ENCODE measurements at regions not wholly inside any gene's neighbourhood (a gene's known extent, or its start where the extent isn't known, plus 50 kb on each side); places are given as distances from the start of the nearest gene placed in this dataset.

DNA sequence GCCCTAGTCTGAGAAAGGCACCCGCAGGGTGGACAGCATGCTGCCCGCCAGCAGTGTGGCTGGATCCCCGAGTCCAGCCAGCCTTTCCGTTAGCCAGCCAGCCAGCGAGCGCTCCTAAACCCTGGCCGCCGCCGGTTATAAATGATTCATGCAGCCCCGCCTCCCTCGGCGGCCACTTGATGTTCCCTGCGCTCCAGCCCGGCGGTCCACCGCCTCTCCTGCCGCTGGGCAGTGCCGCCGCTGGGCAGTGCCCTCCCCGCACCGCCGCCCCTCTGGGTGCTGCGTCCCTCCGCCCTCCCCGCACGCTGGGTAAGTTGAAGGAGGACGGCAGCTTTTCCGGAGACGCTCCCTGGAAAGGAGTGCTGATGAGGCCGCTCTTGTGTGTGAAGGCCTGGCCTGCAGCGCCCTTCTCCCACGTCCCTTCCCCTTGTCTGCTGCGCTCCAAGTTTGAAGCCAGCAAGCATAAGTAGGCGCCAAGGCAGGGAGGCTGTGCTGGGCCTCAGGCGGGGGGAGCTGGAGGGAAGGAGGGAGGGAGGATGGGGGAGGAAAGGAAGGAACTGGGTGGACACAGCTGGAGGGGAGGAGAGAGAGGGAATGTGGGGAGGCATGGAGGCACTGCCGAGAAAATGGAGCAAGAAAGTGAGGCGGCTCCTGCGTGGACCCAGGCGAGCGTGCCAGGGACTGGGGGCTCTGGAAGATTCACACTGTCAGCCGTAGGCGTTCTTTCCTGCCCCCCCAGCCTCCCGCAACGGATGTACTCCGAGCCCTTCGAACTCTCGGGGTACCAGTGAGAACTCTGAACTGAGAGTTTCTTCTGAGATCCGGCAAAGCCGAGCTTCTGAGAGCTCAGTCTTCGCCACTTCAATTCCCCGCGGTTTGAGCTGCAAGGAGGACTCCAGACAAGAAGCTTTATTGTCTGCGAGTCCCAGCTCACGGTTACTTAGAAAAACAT lies 131.9 kb downstream of the GLI2 start:
- no peak for FAIRE-seq

DNA sequence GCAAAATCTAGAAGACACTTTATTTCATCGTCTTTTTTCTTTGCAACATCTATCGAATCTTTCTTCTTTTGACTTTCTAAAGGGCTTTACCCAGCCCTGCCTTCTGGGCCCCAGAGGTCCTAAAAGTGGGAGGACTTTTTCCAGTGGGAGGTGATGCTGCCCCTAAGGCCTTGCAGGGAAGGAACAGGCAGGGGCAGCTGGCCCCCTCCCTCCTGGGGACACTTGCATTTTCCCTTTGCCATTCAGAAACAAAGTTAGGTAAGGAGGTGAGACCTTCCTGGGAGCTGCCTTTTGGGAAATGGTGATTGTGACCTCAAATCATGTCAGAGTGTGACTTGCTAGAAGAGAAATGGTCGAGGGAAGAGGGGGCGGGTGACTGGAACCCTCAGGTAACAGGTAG lies 132.7 kb downstream of the GLI2 start:
- no peak for FAIRE-seq

GRCh38 chr2:120869036-120869729 lies 133.5 kb downstream of the GLI2 start:
- FAIRE-seq, result no peak

DNA sequence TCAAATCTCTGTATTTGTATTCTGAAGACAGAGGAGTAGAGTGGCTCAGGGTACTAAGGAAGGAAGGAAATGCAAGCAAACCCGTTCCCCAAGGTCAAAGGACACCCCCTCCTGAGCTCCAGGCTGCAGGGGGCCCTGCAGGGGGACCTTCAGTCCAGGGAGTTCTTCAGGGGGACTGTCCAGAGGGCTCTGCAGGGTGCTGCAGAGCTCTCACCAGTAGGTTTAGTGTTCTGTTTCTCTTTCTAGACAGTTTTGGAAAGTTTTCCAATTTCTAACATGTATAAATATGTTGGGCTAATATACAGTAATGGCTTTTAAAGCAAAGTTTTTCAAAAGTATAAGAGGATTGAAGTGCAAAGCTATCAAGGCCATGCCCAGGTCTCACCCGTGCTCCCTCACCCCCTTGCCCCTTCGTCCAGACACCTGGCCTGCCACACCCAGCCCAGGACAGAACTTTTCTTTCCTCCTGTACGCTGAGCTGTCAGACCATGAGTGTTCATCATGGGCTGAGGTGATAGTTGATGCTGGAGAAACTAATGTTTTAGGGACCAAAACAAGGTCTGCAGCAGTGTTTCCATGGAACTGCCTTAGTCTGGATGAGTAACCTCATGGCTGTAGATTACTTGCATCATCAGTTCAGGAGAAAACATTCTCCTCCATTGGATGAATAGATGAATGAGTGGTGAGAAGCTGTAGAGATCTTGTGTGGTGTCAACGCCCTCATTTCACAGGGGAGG lies 134.2 kb downstream of the GLI2 start:
- FAIRE-seq, result no peak

- FAIRE-seq, result no peak
Measured at GRCh38 chr2:120870467-120870788, 134.8 kb downstream of the GLI2 start.

DNA sequence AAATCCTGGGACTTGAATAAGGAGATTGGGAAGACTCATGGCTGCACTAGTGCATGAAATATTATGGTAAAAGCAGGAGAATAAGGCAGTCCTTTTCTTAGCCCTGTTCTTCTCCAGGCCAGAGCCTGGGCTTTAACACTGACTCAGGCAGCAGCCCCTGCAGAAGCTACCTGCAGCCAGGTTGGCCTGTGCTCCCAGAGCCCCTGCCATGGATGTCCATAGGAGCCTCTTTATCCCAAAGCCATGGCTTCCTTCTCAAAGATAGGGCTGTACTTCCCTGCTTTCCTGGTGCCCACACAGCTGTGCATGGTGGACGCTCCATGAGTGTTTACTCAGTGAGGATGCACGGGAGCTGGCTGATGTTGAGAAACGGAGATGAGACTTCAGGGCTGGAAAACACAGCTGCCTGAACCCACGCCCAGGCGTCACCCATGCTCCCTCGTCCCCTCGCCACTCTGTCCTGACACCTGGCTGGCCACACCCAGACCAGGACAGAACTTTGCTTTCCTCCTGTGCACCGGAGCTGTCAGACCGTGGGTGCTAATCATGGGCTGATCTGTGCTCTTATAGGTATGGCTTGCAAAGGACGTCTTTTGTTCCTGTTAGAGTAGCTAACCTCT lies 135.5 kb downstream of the GLI2 start:
- no peak for FAIRE-seq

GRCh38 chr2:120871881-120872620 lies 136.4 kb downstream of the GLI2 start:
- no peak for FAIRE-seq

DNA sequence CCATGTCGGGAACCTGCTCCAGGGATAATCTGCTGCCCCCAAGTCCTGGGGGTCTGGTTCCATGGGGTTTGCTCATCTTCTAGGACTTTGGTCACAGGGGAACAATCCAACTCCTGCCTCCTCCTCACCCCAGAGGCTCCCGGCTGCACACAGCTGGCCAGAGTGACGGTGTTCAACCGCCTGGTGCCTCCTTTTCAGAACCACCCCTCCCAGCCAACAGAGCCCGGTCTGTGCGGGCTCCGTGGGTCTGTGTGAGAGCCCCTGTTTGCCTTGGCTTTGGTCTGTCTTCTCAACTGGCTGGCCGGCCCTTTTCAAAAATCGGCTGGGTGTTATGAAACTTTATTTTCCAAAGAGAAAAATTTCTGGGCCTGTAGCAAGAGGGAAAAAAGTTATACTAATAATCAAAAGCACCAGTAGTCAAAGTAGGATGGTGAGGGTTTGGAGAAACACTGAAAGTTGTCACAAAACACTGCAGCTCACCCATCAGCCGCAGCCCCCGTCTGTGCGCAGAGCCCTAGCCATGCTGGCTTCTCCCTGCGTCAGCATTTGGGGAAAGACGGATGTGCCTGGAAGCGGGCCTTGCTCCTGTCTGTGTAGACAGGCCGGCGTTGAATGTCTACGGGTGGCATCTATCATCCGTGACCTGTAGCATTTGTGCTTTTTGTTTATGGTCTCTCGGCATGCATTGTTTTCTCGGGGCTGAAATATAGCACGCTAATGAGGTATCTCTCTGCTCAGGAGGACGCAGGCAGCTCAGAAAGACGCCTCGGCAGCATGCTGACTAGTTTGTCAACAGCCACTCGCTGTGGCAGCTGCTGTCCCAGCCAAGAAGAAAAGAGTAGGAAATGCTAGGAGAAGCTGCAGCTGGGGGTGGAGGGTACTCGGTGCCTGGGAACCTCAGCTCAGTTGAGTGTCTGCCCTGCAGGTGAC lies 138.6 kb downstream of the GLI2 start:
- no peak for FAIRE-seq

GRCh38 chr2:120874888-120875275 lies 139.2 kb downstream of the GLI2 start:
- FAIRE-seq, result no peak

DNA sequence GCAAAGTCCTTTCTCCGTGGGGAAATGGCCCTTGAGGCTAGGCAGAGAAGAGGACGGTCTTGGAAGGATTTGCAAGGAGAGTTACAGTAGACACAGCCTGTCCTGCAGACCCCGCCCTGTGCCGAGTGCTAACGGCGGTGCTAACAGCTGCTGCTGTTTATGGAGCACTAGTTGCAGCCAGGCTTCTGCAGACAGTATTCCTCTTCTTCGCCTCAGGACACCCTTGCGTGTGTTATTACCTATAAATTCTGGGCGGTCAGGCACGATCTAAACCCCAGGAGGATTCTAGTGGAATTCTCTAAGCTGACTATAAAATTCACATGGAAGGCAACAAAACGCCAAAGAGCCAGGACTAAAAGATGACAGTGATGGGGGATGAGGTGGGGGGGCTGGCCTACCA lies 139.8 kb downstream of the GLI2 start:
- no peak for FAIRE-seq

DNA sequence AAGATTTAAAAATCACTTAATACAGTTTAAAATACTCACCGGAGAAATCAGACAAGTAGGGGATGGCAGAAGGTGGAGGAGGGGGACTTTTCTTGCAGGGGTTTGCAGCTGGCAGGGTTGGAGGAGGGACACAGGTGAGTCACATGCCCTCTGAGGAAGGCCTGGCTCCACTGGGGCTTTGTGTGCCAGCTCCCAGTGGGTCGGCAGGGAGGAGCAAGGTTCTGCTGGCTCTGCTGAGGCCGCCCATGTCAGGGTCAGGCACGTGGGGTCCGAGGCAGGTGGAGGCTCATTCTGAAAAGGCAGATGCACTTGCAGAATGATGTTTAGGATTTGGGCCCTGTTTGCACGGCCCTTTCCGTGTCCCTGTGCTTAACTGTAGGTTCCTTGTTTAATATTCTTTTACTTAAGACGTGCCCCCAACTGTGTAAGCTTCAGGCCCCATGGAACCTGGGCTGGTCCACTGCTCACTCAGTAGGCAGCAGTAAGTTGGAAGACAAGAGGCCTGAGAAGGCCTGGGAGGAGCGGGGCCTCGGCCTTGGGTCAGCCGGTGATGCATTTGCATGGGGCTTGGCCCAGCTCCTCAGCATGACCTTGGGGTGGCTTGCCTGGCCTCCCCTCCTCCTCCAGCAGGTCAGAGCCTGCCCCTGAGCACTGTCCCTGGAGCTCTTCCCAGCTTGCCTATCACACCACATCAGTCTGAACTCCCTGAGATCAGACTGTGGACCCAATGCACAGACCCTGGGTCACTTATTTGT lies 141.0 kb downstream of the GLI2 start:
- no peak for FAIRE-seq

GRCh38 chr2:120877409-120877808 lies 141.7 kb downstream of the GLI2 start:
- no peak for FAIRE-seq

- no peak for FAIRE-seq
Measured at GRCh38 chr2:120878970-120879369, 143.3 kb downstream of the GLI2 start.

GRCh38 chr2:120879431-120880295 lies 144.0 kb downstream of the GLI2 start:
- FAIRE-seq, result no peak

DNA sequence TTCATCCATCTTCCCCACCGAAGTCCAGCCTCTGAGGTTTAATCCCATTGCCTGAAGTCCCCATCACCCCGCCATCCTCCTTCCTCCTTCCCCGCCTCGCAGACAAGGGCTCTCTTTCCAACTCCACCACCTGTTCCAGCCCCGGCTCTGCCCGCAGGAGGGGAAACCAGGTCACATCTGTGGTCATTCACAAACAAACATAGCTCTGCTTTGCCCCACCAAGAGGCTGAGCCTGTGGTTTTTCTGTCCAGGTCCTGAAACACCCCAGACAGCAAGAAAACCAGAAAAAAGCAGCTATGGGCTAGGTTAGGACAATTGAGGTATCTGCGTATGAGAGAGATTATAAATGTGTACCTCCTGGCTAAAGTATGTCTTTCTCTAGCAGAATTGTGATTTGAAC lies 144.7 kb downstream of the GLI2 start:
- FAIRE-seq, result no peak

GRCh38 chr2:120881981-120882788 lies 146.5 kb downstream of the GLI2 start:
- FAIRE-seq, result no peak

DNA sequence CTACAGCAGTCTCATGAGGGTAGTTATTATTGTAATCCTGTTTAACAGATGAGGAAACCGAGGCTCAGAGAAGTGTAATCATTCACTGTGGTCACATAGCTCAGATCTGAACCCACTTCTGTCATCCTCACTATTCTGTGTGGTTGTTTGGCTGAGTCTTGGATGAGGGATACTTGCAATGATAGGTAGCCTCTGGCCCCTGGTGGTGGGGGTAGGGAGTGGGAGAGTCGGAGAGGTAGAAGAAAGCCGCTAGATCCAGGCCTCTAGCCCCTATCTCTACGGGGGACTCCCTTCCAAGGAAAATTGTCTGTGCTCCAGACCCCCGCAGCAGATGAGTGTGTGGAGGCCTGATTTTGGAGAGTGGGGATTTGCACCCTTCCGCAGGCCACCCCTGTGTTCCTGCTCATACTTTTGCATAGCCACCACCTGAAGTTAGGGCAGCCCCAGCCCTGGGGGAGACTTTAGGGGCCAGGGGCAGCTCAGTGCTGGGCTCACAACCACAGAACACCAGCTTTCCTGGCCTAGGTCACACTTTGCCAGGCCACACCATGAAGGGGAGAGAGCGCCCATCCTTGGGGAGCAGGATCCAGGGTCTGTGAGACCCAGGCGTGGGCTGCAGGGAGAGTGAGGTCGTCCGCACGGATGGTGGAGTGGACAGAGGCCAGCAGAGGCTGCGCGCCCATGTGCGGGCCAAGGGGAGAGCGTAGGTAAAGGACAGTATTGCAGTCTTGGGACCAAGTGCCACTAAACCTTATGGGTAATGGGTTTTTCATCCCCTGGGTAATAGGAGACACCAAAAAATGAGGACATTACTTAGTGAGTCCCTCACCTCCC lies 148.2 kb downstream of the GLI2 start:
- FAIRE-seq, result no peak

Measured in G401.6 (cell line).